Esophagus squamous epithelium (tissue), 4 donors: ENCODE measurements at regions not wholly inside any gene's neighbourhood (a gene's known extent, or its start where the extent isn't known, plus 50 kb on each side); places are given as distances from the start of the nearest gene placed in this dataset.

Experiments
- CTCF ChIP-seq, 6 experiments: fragments of 450-650 bp in 4 of 6; fragments of 200-600 bp in 2 of 6; sonication (generic) in 2 of 6; IDR thresholded peaks; one replicate each; pipeline ENCODE4 v1.5.1; 2016 to 2019; ENCODE audit warnings: antibody characterized with exemption in 6 of 6, mild to moderate bottlenecking in 4 of 6, moderate library complexity in 4 of 6
- POLR2A ChIP-seq, 4 donors: fragments of 450-650 bp; IDR thresholded peaks; one replicate each; pipeline ENCODE4 v1.6.1; 2017; ENCODE audit warnings: antibody characterized with exemption in 4 of 4, mild to moderate bottlenecking in 4 of 4, moderate library complexity in 3 of 4

GRCh38 chr1:209203533-209203895, 380.0 kb upstream of the CAMK1G start:
- no peak for TF ChIP-seq CTCF (IDR thresholded peaks at IDR 0.05)
- no peak for TF ChIP-seq POLR2A (IDR thresholded peaks at IDR 0.05)
